HEK293 (cell line): ENCODE measurements at regions not wholly inside any gene's neighbourhood (a gene's known extent, or its start where the extent isn't known, plus 50 kb on each side); places are given as distances from the start of the nearest gene placed in this dataset.

ENCODE experiments used
- EGR2 ChIP-seq: fragments of 450-650 bp; formaldehyde crosslinking; IDR thresholded peaks from 2 replicates; pipeline ENCODE4 v1.5.1; 2016; ENCODE audit warnings: low read depth, missing biosample characterization, missing genetic modification characterization
- OSR2 ChIP-seq: fragments of 450-650 bp; formaldehyde crosslinking; IDR thresholded peaks from 2 replicates; pipeline ENCODE4 v1.5.1; 2016; ENCODE audit warnings: missing biosample characterization, missing genetic modification characterization
- RBAK ChIP-seq: fragments of 450-650 bp; formaldehyde crosslinking; IDR thresholded peaks from 2 replicates; pipeline ENCODE4 v1.5.1; 2016; ENCODE audit warnings: missing biosample characterization, missing genetic modification characterization
- ZBTB17 ChIP-seq: fragments of 450-650 bp; formaldehyde crosslinking; IDR thresholded peaks from 2 replicates; pipeline ENCODE4 v1.5.1; 2016; ENCODE audit warnings: missing biosample characterization, missing genetic modification characterization
- ZNF121 ChIP-seq: fragments of 450-650 bp; formaldehyde crosslinking; IDR thresholded peaks from 2 replicates; pipeline ENCODE4 v1.5.1; 2016; ENCODE audit warnings: missing biosample characterization, missing genetic modification characterization
- ZNF138 ChIP-seq: fragments of 450-650 bp; formaldehyde crosslinking; IDR thresholded peaks from 2 replicates; pipeline ENCODE4 v1.5.1; 2016; ENCODE audit warnings: missing biosample characterization, missing genetic modification characterization, borderline replicate concordance
- ZNF549 ChIP-seq: fragments of 450-650 bp; IDR thresholded peaks from 2 replicates; pipeline ENCODE4 v1.5.1; 2018; ENCODE audit warnings: missing biosample characterization, missing genetic modification characterization, mild to moderate bottlenecking, inconsistent platforms, moderate library complexity
- ZNF558 ChIP-seq: fragments of 450-650 bp; formaldehyde crosslinking; IDR thresholded peaks from 2 replicates; pipeline ENCODE4 v1.5.1; 2016; ENCODE audit warnings: missing biosample characterization, missing genetic modification characterization
- TF ChIP-seq, protein P1 (sequence below): fragments of 450-650 bp; formaldehyde crosslinking; IDR thresholded peaks from 2 replicates; pipeline ENCODE4 v1.5.1; 2017; ENCODE audit warnings: missing biosample characterization, mild to moderate bottlenecking, missing genetic modification characterization, moderate library complexity
- TF ChIP-seq, protein P2 (sequence below): fragments of 450-650 bp; formaldehyde crosslinking; IDR thresholded peaks from 2 replicates; pipeline ENCODE4 v1.5.1; 2017; ENCODE audit warnings: missing biosample characterization, missing genetic modification characterization
- TF ChIP-seq, protein P3 (sequence below): fragments of 450-650 bp; formaldehyde crosslinking; IDR thresholded peaks from 2 replicates; pipeline ENCODE4 v1.5.1; 2016; ENCODE audit warnings: missing biosample characterization, missing genetic modification characterization

DNA sequence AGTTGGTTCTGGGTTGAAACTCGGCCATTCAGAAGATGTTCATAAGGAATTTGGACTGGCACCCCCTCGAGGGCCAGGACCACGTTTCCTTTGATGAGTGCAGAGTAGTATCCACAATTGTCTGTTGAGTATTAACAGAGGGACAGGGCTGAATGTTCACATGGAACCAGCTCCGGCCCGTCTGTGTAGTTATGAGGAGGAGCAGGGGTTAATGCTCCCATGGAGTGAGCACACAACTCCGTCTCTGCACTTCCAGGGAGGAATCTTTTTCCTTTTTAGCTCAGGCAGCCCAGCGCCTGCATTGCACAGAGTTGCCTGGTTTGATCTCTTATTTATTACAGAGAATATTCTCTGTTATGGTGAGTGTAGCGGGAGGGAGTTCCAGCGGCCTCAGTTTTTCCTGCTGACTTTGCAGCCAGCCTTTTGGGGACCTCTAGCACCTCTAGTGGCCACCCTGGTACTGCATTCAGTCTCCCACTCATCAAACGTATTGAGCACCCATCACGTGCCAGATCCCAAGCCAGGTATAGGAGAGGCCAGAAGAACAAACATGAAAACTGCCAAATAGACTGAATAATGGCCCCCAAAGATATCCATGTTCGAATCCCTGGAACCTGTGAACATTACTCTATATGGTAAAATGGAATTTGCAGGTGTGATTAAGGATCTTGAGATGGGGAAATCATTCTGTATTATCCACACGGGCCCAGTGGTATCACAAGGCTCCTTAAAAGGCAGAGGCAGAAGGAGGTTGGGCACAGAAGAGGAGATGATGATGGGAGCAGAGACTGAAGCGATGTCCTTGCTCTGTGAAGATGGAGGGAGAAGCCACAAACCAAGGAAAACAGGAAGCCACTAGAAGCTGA lies 167.7 kb upstream of the CSF3R start:
- TF ChIP-seq, protein P1, sequence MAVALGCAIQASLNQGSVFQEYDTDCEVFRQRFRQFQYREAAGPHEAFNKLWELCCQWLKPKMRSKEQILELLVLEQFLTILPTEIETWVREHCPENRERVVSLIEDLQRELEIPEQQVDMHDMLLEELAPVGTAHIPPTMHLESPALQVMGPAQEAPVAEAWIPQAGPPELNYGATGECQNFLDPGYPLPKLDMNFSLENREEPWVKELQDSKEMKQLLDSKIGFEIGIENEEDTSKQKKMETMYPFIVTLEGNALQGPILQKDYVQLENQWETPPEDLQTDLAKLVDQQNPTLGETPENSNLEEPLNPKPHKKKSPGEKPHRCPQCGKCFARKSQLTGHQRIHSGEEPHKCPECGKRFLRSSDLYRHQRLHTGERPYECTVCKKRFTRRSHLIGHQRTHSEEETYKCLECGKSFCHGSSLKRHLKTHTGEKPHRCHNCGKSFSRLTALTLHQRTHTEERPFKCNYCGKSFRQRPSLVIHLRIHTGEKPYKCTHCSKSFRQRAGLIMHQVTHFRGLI (tag by site-specific recombination): no peak
- TF ChIP-seq OSR2 (tag by site-specific recombination) (no peak), ZNF558 (tag by site-specific recombination) (no peak), ZBTB17 (tag by site-specific recombination) (no peak), ZNF138 (tag by site-specific recombination) (no peak), ZNF549 (tag by site-specific recombination) (no peak), EGR2 (tag by site-specific recombination) (no peak), RBAK (tag by site-specific recombination) (no peak), ZNF121 (no peak)
- TF ChIP-seq, protein P2, sequence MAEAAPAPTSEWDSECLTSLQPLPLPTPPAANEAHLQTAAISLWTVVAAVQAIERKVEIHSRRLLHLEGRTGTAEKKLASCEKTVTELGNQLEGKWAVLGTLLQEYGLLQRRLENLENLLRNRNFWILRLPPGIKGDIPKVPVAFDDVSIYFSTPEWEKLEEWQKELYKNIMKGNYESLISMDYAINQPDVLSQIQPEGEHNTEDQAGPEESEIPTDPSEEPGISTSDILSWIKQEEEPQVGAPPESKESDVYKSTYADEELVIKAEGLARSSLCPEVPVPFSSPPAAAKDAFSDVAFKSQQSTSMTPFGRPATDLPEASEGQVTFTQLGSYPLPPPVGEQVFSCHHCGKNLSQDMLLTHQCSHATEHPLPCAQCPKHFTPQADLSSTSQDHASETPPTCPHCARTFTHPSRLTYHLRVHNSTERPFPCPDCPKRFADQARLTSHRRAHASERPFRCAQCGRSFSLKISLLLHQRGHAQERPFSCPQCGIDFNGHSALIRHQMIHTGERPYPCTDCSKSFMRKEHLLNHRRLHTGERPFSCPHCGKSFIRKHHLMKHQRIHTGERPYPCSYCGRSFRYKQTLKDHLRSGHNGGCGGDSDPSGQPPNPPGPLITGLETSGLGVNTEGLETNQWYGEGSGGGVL (tag by site-specific recombination): no peak
- TF ChIP-seq, protein P3, sequence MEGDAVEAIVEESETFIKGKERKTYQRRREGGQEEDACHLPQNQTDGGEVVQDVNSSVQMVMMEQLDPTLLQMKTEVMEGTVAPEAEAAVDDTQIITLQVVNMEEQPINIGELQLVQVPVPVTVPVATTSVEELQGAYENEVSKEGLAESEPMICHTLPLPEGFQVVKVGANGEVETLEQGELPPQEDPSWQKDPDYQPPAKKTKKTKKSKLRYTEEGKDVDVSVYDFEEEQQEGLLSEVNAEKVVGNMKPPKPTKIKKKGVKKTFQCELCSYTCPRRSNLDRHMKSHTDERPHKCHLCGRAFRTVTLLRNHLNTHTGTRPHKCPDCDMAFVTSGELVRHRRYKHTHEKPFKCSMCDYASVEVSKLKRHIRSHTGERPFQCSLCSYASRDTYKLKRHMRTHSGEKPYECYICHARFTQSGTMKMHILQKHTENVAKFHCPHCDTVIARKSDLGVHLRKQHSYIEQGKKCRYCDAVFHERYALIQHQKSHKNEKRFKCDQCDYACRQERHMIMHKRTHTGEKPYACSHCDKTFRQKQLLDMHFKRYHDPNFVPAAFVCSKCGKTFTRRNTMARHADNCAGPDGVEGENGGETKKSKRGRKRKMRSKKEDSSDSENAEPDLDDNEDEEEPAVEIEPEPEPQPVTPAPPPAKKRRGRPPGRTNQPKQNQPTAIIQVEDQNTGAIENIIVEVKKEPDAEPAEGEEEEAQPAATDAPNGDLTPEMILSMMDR (tag by site-specific recombination): peak; percentile 46
